Mucosa of rectum (tissue), 2 donors: ENCODE measurements at regions not wholly inside any gene's neighbourhood (a gene's known extent, or its start where the extent isn't known, plus 50 kb on each side); places are given as distances from the start of the nearest gene placed in this dataset.
"Not testable (repeated sequence)": the region's sequence is repeated elsewhere in the genome, so short reads cannot be mapped to it uniquely, and the experiment has no call there.

Experiments
- H3K27ac ChIP-seq, 2 donors: one replicate each; pipeline ENCODE4 v1.7.0; 2013; ENCODE audit warnings: inconsistent platforms in 2 of 2, low read depth in 2 of 2, low read length in 2 of 2
- H3K27me3 ChIP-seq, 2 donors: one replicate each; pipeline ENCODE4 v1.7.0; 2013; ENCODE audit warnings: low read length in 2 of 2; ENCODE audit not compliant: control insufficient read depth in 2 of 2, insufficient read depth in 2 of 2
- H3K36me3 ChIP-seq, 2 donors: one replicate each; pipeline ENCODE4 v1.7.0; 2013; ENCODE audit warnings: low read length in 2 of 2; ENCODE audit not compliant: control insufficient read depth in 2 of 2, insufficient read depth in 2 of 2
- H3K4me1 ChIP-seq, 2 donors: one replicate each; pipeline ENCODE4 v1.7.0; 2013; ENCODE audit warnings: low read length in 2 of 2, mild to moderate bottlenecking in 1 of 2; ENCODE audit not compliant: control insufficient read depth in 2 of 2, insufficient read depth in 2 of 2
- H3K4me3 ChIP-seq, 2 donors: one replicate each; pipeline ENCODE4 v1.7.0; 2013; ENCODE audit warnings: low read length in 2 of 2
- H3K9ac ChIP-seq, 2 donors: one replicate each; pipeline ENCODE4 v1.7.0; 2013; ENCODE audit warnings: low read length in 2 of 2, low read depth in 1 of 2, mild to moderate bottlenecking in 1 of 2
- H3K9me3 ChIP-seq, 2 donors: one replicate each; pipeline ENCODE4 v1.7.0; 2013; ENCODE audit warnings: low read length in 2 of 2; ENCODE audit not compliant: control insufficient read depth in 2 of 2
- donor health status: healthy.
- donor health status: Normal muscosa, but diverticular disease.

DNA sequence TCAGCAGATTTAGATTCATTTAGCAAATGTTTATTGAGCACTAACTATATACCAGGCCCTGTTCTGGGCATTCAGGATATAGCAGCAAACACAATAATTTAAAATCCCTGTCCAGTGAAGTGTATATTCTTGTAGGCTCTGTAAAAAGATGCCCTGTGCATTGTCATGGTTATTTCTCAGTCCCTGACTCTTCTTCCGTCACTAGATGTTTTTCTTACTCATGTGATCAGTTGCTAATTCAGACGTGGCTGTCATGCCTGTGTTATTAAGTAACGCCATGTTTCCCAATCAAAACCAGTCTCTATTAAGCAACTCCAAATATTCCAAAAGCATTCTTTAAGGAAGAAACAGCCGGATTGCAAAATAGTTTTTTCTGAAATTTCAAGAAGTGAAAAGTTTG is 118.7 kb upstream of the NBPF19 start:
- H3K27ac ChIP-seq, H3K9me3 ChIP-seq, H3K4me3 ChIP-seq, H3K9ac ChIP-seq, H3K36me3 ChIP-seq, H3K4me1 ChIP-seq, H3K27me3 ChIP-seq: not testable (repeated sequence)

DNA sequence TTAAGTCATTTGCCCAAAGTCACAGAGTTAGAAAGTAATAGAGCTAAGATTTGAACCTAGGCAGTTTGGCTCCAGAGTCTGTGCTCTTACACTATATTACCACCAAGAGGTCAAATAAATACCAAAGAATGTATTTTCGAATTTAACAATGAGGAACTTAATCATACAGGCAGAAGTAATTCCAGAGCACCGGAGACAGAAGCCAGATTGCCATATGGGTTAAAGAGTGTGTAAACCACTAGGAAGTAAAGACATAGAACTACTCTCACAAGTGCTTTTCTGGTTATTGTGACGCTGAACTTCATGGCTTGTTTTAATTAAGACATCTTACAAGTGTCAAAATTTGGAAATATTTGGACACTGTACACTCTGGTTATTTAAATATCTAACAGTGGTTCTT is 114.5 kb upstream of the NBPF19 start:
- H3K9me3 ChIP-seq, H3K9ac ChIP-seq, H3K4me1 ChIP-seq, H3K27ac ChIP-seq, H3K36me3 ChIP-seq, H3K4me3 ChIP-seq, H3K27me3 ChIP-seq: not testable (repeated sequence)

DNA sequence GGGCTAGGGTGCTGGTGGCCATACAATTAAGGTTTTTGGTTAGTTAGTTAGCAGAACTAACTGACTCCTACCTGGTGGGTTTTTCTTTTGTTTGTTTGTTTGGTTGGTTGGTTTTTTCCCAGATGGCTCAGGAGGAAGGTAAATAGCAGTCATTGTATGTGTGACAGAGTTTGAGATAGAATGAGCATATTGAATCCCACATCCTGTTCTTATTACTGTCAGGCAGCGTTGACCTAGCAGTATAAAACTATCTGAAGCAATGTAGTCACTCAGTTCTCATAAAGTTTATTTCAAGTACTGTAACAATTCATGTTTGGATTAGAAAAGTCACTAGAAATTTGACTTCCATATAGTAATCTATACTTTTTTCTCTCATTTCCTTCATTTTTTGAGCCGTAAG is 113.5 kb upstream of the NBPF19 start:
- not testable (repeated sequence) for H3K36me3 ChIP-seq, H3K27ac ChIP-seq, H3K27me3 ChIP-seq, H3K9me3 ChIP-seq, H3K9ac ChIP-seq, H3K4me1 ChIP-seq, H3K4me3 ChIP-seq

DNA sequence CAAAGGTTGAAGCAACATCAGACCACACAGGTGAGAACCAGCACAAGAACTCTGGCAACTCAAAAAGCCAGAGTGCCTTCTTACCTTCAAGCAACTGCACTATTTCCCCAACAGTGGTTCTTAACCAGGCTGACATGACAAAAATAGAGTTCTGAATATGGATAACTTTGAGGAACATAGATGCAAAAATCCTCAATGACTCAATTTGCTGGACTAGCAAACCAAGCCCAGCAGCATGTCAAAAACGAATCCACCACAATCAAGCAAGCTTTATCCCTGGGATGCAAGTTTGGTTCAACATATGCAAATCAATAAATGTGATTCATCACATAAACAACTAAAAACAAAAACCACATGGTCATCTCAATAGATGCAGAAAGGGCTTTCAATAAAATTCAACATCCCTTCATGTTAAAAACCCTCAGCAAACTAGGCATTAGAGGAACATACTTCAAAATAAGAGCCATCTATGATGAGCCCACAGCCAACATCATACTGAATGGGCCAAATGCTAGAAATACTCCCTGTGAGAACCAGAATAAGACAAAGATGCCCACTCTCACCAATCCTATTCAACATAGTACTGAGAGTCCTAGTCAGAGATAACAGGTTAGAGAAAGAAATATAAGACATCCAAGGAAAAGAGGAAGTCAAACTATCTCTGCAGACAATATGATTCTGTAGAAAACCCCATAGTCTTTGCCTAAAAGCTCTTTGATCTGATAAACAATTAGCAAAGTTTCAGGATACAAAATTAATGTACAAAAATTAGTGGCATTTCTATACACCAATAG is 110.5 kb upstream of the NBPF19 start:
- H3K4me3 ChIP-seq, H3K4me1 ChIP-seq, H3K9ac ChIP-seq, H3K27ac ChIP-seq, H3K27me3 ChIP-seq, H3K36me3 ChIP-seq, H3K9me3 ChIP-seq: not testable (repeated sequence)

DNA sequence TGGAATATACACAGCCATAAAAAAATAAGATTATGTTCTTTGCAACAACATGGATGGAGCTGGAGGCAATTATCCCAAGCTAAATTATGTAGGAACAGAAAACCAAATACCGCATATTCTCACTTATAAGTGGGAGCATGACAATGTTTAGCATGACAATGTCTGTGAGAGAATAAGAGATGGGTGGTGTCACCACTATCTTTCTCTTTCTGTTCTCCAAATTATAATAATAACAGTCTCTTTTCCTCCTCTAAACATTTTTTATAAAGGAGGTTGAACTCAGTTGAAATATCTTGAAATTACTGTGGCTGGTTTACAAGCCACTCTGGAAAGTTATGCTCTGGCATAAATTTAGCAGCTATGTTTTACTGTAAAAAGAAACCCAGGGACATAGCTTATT is 108.4 kb upstream of the NBPF19 start:
- not testable (repeated sequence) for H3K9me3 ChIP-seq, H3K4me1 ChIP-seq, H3K9ac ChIP-seq, H3K36me3 ChIP-seq, H3K27me3 ChIP-seq, H3K27ac ChIP-seq, H3K4me3 ChIP-seq

DNA sequence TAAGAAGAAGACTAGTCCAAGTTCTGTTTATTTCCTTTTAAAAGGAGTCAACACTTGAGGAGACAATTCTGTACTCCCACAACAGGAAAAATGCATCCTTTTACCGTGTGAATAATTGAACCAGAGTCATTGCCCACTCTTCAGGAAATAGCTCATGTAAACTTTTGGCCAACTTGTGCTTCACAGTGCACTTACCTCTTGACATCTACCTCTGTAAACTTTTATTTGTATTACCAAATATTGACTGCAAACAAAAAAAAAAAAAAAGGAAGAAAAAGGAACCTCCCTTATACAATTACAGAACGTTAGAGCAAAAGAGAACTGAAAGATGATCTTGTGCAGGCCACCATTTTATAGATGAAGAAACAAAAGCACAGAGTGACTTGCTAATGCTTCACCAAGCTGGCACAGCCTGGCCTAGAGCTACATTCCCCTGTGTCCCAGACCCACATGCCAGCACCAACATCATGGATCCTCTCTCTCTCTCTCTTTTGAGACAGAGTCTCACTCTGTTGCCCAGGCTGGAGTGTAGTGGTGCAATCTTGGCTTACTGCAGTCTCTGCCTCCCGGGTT is 107.3 kb upstream of the NBPF19 start:
- not testable (repeated sequence) for H3K9ac ChIP-seq, H3K4me3 ChIP-seq, H3K9me3 ChIP-seq, H3K27ac ChIP-seq, H3K36me3 ChIP-seq, H3K4me1 ChIP-seq, H3K27me3 ChIP-seq

DNA sequence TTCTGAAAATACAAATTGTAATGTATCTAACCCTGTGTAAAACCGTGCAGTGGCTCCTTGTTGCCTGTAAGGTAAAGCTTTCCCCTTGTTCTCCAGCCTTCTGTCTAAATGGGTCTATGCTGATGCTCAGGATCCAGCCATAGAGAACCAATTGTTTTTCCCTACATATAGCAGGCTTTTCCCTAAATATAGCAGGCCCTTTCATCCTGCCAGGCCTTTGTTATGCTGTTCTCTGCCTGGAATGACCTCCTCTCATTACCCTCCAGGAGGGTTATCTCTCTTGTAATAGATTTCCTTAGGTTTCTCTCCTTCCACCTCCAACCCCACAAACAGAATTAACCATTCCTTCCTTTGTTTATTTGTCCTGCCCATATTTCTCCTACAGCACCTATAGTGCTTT is 106.5 kb upstream of the NBPF19 start:
- H3K4me1 ChIP-seq, H3K36me3 ChIP-seq, H3K4me3 ChIP-seq, H3K9me3 ChIP-seq, H3K27ac ChIP-seq, H3K27me3 ChIP-seq, H3K9ac ChIP-seq: not testable (repeated sequence)

DNA sequence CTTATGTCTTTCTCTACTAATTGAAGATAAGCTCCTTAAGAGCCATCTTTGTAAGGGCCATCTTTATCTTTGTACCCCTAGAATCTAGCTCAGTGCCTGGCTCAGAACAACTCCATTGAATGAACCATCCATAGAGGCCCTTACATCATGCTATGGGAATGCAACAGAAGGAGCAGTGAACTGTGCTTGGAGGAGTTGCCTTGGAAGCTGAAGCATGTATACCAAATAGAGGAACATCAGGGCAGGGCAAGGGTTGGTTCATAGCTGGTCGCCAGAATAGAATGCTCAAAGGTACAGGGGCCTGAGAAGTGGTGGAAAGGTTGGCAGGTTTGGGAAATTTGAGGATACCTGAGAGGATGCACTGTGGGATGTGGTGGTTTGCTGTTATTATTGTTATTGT is 105.8 kb upstream of the NBPF19 start:
- not testable (repeated sequence) for H3K4me3 ChIP-seq, H3K36me3 ChIP-seq, H3K27ac ChIP-seq, H3K9ac ChIP-seq, H3K27me3 ChIP-seq, H3K9me3 ChIP-seq, H3K4me1 ChIP-seq

DNA sequence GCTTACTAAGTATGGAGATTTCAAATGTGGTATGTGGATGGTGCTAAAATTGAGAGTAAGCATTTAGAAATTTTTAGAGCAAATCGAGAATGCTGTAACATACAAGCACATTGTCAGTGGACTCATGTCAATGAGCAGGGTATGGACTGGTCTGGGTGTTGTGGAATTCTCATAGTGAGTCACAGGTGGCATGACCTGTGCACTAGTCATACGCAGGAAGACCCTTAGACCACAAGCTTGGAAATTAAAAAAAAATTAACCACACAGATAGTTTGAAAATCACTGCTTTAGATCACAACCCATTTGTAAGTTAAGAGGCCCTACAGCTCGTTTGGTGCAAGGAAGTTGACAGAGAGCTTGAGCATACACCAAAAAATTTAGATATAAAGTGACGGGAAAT is 102.9 kb upstream of the NBPF19 start:
- H3K27ac ChIP-seq, H3K36me3 ChIP-seq, H3K9me3 ChIP-seq, H3K4me1 ChIP-seq, H3K27me3 ChIP-seq, H3K9ac ChIP-seq, H3K4me3 ChIP-seq: not testable (repeated sequence)

DNA sequence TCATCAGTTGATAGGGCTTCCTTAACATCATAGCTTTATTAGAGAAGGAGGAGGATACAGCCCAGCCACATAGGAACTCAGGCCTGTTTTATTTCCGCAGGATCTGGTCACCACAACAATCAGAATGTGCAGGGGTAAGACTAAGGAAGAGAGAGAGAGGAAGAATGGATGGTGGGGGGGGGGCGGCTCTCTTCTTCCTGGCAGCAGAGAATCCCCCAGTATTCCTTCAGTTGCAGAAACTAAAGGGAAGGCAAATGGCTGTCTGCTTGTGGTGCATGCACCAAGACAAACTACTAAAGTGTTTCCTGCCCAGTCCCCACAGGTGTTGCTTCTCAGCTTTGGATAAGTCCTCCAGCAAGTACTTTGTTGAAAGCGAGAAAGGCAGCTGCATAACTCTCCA is 96.4 kb upstream of the NBPF19 start:
- H3K27ac ChIP-seq, H3K9ac ChIP-seq, H3K36me3 ChIP-seq, H3K9me3 ChIP-seq, H3K27me3 ChIP-seq, H3K4me3 ChIP-seq, H3K4me1 ChIP-seq: not testable (repeated sequence)
